Breast epithelium (tissue), 3 donors: ENCODE measurements at regions not wholly inside any gene's neighbourhood (a gene's known extent, or its start where the extent isn't known, plus 50 kb on each side); places are given as distances from the start of the nearest gene placed in this dataset.

Source experiments
- CTCF ChIP-seq, 3 donors: fragments of 450-650 bp; IDR thresholded peaks; one replicate each; pipeline ENCODE4 v1.5.1; 2016 to 2017; ENCODE audit warnings: antibody characterized with exemption in 3 of 3, mild to moderate bottlenecking in 3 of 3, moderate library complexity in 3 of 3
- POLR2A ChIP-seq: fragments of 450-650 bp; IDR thresholded peaks from one replicate; pipeline ENCODE4 v1.6.1; 2016; ENCODE audit warnings: antibody characterized with exemption, mild to moderate bottlenecking, moderate library complexity

GRCh38 chr2:71905205-71905604 lies 242.5 kb downstream of the CYP26B1 start:
- TF ChIP-seq POLR2A (no peak), CTCF (IDR thresholded peaks at IDR 0.05) (no peak)
